NCI-H460 (cell line): ENCODE measurements at regions not wholly inside any gene's neighbourhood (a gene's known extent, or its start where the extent isn't known, plus 50 kb on each side); places are given as distances from the start of the nearest gene placed in this dataset.

Experiments
- DNase-seq: peaks from one replicate; pipeline ENCODE4 v3.0.0-alpha.2; 2016; ENCODE audit warnings: low read depth; ENCODE audit errors: extremely low read depth

DNA sequence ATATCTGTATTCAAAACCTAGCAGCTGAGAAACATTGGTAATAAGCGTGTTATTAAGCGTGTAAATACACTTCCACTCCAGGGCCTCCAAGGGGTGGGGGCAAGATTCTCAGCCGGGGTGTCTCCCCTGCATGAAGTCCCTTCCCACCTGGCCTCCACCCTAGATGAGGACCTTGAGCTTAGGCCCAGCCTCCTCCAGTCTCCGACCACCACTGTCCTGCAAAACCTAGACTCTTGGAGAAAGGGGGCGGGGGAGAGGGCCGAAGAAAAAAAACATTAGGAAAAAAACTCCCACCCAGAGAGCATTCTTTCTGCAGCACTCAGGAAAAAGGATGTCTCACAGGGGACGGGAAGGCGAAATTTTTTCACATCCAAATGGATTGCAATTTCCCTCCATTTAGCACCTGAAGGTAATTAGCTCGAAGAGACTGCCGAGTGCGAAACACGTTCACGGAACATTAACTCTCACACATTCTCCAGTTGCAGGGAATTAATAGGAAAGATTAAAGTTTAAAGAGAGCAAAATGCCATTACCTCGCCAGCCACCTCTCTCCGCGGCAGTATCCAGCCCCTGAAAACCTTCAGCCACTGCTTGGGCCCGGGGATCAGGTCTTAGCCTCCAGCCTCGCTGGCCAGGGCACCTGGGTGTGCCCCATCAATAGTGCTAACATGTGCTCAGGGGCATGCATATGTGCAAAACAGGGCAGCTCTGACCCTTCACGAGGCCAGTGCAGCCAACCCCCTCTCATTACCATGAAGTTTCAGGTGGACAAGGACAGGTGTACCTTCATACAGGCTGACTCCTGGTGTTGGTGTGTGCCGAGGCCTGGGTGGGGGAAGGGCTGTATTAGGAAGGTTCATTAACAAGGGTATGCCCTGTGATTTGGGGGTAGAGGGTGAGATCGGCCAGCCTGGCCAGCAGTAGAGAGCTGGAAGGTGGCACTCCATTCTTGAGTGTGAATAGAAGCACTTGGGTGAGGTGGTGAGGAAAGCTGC, 77.2 kb downstream of the HIF1AN start:
- no peak for DNase-seq

DNA sequence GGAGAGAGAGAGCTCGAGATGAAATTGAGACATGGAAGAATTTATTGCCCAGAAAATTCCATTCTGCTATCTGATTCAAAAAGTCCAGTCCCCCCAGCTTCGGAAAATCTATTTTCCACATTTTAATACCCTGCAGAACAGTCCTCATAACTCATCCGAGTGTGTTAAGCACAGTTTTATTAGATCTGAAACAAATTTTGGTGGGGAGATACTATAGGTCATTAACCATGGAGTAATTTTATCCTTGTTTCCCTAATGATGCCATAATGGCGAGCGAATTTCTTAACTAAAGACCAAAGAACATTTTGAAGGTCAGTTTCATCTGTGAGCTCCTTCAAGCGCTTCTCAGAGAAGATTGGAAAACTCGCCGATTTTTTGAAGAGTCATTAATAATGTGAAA, 78.1 kb downstream of the HIF1AN start:
- no peak for DNase-seq

DNA sequence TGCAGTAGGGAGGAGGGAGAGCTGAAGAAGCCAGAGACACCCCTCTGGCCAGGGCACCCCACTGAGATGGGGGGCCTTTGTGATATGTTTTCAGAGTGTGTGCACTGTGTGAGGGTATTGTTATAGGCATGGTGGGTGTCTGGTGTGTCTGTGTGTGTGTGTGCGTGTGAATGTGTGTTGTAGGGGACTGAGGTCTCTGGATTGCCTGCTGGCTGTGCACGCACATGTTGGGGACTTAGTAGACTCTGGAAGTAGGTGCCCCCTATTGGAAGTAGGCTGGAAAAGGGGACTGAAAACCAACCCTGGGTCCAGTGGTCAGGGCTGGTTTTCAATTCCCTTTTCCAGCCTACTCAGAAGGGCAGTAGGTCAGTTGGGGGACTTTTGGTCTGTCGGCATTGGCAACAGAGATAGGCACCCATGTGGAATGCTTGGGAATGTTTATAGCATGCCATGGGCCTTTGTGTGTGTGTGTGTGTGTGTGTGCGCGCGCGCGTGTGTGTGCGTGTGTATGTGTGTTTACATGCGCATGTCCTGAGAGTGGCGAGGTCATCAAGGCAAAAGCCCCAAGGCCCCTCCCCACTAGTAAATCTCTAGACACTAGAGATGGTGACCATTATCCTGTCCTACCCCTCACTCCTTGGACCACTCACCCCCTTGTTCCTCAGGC, 78.8 kb downstream of the HIF1AN start:
- DNase-seq: no peak

DNA sequence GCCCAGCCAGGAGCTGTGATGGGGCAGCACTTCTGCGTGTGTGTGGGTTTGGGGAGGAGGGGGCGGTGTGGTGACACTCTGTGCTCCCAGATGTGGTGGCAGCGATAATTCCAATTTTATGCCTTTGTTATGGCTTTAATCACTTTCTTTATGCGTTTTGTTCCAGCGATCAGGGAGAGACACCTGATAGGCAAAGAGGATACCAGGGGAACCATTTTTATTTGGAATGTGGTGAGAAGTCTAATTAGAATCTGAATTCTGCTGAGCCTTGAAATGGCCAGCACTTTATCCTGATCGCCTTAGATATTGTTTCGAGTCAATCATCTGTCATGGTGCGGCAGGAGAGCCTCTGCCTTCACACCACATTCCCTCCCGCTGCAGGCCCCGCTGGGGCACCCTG, 79.5 kb downstream of the HIF1AN start:
- DNase-seq: no peak

DNA sequence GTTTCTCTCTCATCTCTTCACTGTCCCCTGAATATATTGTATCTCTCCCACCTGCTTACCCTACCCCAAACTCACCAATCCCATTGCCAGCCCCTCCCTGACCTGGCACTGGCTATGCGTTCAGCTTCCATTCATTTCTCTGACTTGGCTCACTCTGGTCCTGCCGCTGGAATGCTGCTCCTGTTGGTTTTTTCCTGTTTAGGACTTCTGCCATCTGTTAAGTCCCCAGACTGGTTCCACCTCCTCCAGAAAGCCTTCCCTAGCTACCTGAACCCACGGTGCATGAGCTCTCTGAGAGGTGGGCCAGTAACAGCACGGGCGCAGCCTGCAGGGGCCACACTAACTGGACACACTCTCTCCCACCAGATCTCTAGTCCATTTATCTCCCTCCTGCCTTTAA, 80.2 kb downstream of the HIF1AN start:
- DNase-seq: no peak

DNA sequence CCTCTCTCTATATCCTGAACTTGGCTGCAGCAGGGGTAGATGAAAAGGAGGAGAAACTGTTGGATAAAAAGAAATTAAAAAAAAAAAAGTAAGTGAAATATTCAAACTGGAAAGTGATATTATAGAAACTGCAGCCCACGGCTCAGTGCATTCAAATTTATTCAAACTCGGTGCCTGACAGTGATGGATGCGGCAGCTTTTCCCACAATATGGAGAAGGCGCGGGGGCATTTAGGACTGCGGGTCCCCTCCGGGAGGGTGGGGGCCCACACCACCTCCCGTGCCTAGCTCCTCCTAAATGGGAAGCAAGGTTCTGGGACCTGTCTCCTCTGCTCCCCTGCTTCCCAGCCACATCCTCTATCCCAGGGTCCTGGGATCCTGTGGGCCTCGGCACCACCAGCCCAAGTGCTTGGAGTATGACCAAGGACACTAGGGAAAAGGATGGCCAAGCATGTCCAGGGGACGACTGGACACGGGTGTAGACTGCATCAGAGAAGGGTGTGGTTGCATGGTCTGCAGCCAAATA, 82.4 kb downstream of the HIF1AN start:
- DNase-seq: no peak

- no peak for DNase-seq
Measured at GRCh38 chr10:100618632-100619255, 83.0 kb downstream of the HIF1AN start.

GRCh38 chr10:100620087-100620835, 84.5 kb downstream of the HIF1AN start:
- DNase-seq: no peak

GRCh38 chr10:100621360-100622205, 85.8 kb downstream of the HIF1AN start:
- no peak for DNase-seq

DNA sequence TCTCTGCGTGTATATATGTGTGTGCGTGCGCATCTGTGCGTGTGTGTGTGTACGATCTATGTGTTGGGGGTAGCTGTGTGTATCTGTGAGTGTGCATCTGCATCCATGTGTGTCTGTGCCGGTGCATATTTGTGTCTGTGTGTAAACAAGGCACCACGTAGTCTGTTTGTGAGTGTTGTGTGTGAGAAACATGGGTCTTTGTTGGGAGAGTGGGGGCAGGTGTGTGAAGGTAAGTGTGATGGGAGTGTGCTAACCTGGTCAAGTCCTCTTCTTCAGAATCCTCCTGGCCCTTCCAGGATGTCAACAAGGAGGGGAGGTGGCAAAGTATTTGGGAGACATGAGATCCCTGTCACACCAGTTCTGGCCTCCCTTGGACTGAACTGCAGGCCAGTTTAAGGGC, 87.2 kb downstream of the HIF1AN start:
- DNase-seq: no peak

- no peak for DNase-seq
Measured at GRCh38 chr10:100623521-100624230, 87.9 kb downstream of the HIF1AN start.

DNA sequence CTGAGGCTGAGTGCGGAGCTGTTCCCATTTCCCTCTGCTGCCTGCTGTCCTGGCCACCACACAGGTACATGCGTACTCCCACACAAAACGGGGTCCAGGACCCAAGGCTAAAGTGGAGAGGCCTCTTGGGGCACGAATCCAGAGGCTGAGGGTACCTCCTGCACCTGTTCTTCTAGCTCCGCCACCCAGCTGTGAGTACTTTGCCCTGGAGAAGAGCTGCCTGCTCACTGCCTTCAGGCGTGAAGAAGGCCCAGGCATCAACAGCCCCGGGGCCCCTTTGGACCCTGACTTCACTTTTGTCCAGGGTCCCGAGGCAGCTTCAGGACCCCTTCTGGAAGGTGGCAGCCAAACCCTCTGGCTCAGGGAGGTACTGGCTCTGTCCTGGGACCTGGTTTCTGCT, 88.6 kb downstream of the HIF1AN start:
- DNase-seq: no peak

- no peak for DNase-seq
Measured at GRCh38 chr10:100625816-100626215, 90.1 kb downstream of the HIF1AN start.

DNA sequence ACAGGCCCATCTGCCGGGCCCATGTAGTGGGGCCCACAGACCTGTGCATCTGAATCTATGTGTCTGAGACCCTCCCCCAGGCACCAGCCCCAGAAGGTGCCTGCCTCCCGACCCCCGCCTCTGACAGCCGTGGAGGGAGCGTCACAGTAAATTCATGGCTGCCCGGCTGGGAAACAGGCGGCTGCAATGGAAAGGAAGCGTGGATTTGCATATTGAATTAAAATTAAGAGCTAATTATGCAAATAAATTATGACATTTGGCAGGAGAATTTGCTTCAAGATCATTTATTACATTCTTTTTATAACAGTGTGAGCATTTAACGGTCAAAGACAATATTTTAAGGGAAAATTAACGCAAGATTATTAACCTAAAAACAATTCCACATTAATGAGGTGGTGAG, 92.3 kb downstream of the HIF1AN start:
- no peak for DNase-seq

DNA sequence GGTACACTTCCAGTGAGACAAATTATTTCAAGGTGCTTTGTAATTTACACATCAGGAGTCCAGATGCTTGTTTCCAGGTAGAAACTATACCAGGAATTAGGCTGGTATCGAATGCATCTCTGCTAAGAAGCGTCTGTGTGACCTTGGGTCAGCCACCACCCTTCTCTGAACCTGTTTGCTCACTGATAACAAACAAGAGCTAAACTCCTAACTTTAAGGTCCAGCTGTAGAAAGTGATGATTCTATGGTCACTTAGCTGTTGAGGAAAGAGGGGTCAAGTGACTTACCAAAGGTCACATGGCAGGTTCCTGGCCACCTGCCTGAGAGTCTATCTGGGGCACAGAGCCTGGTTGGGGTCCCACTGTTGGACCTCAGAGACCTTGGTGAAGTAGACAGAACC, 95.4 kb downstream of the HIF1AN start:
- no peak for DNase-seq

DNA sequence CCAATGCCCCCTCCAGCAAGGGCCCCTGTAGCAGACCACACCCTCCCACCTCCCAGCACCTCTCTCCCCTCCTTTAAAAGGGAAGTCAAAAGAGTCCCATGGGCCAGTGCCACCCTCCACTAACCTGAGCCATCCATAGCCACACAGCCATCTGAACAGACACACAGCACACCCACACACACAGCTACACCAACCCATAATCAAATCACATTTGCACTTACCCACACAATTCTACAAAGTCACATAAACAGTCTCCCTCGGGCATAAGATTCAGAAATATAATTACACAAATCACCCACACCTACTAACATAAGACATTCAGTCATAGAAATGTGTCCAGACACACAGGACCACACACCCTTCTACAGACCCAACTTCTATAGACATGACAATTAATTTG, 96.3 kb downstream of the HIF1AN start:
- no peak for DNase-seq

- no peak for DNase-seq
Measured at GRCh38 chr10:100634034-100634433, 98.3 kb downstream of the HIF1AN start.

DNA sequence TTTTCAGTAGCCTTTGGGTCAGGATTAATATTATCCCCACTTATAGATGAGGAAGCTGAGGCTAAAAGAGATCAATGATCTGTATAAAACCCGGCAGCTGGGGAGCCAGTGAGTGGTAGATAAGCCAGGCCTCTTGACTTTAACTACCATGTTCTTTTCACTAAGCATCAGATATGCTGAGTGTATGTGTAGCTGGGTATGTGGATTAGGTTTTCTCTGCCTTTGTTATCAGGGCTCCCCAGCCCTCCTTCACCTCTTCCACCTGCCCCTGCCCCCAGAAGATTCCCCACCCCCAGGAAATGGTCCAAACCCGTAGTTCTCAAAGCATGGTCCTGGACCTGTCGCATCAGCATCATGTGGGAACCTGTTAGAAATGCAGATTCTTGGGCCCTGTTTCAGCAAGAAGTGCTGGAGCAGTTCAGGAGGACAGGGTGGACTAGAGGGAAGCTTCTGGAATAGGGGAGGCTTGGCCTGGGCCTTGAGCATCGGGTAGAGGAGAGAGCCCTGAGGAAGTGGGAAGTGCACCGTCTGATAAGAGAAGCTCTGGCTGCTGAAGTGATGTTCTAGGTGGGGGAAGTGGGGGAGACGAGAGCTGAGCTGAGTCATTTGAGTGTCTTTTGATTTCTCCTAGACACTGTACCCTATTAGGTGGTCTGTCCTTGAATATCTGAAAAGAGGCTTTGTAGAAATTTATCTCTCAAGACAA, 101.3 kb downstream of the HIF1AN start:
- DNase-seq: no peak
